Liver (tissue), 7 donors: ENCODE measurements at regions not wholly inside any gene's neighbourhood (a gene's known extent, or its start where the extent isn't known, plus 50 kb on each side); places are given as distances from the start of the nearest gene placed in this dataset.

Experiments
- DNase-seq: peaks from one replicate; pipeline ENCODE4 v3.0.0-alpha.2; 2017; ENCODE audit warnings: low spot score
- H3K27ac ChIP-seq, 2 donors: one replicate each; pipeline ENCODE4 v1.7.0; 2013; ENCODE audit warnings: inconsistent platforms in 2 of 2, low read length in 2 of 2, control low read depth in 1 of 2, low read depth in 1 of 2, mild to moderate bottlenecking in 1 of 2
- H3K27me3 ChIP-seq, 4 donors: one replicate each; pipeline versions ENCODE4 v1.6.1 to v1.7.0; 2013; ENCODE audit warnings: low read length in 3 of 4, inconsistent platforms in 1 of 4, mild to moderate bottlenecking in 1 of 4, moderate library complexity in 1 of 4; ENCODE audit not compliant: control insufficient read depth in 4 of 4, insufficient read depth in 4 of 4
- H3K36me3 ChIP-seq, 4 donors: one replicate each; pipeline versions ENCODE4 v1.6.1 to v1.7.0; 2013; ENCODE audit warnings: low read length in 3 of 4, mild to moderate bottlenecking in 3 of 4, low read depth in 1 of 4, moderate library complexity in 1 of 4; ENCODE audit not compliant: control insufficient read depth in 4 of 4, insufficient read depth in 3 of 4
- H3K4me1 ChIP-seq, 4 donors: one replicate each; pipeline versions ENCODE4 v1.6.1 to v1.7.0; 2013; ENCODE audit warnings: low read length in 3 of 4, mild to moderate bottlenecking in 3 of 4, moderate library complexity in 1 of 4; ENCODE audit not compliant: control insufficient read depth in 4 of 4, insufficient read depth in 4 of 4
- H3K4me3 ChIP-seq, 3 donors: one replicate each; pipeline versions ENCODE4 v1.6.1 to v1.7.0; 2013; ENCODE audit warnings: low read length in 3 of 3, control low read depth in 1 of 3, low read depth in 1 of 3, mild to moderate bottlenecking in 1 of 3
- H3K9ac ChIP-seq, 2 donors: one replicate each; pipeline ENCODE4 v1.7.0; 2013; ENCODE audit warnings: low read length in 2 of 2, mild to moderate bottlenecking in 2 of 2, moderate library complexity in 2 of 2, control low read depth in 1 of 2, low read depth in 1 of 2
- H3K9me3 ChIP-seq, 4 donors: one replicate each; pipeline versions ENCODE4 v1.6.1 to v1.7.0; 2013; ENCODE audit warnings: low read length in 3 of 4; ENCODE audit not compliant: control insufficient read depth in 4 of 4
- ATF3 ChIP-seq: IDR thresholded peaks from 2 replicates; pipeline ENCODE4 v1.6.1; 2016; ENCODE audit warnings: antibody characterized with exemption
- EGR1 ChIP-seq, 2 donors: IDR thresholded peaks; 2 replicates each; pipeline ENCODE4 v1.6.1; 2016 to 2018; ENCODE audit warnings: antibody characterized with exemption in 2 of 2, low read depth in 2 of 2
- FOXA1 ChIP-seq: IDR thresholded peaks from 2 replicates; pipeline ENCODE4 v1.6.1; 2016; ENCODE audit warnings: antibody characterized with exemption
- FOXA2 ChIP-seq: IDR thresholded peaks from 2 replicates; pipeline ENCODE4 v1.6.1; 2016; ENCODE audit warnings: antibody characterized with exemption
- GABPA ChIP-seq, 2 donors: IDR thresholded peaks in 1 of 2; conservative IDR thresholded peaks in 1 of 2; 2 replicates each; pipeline ENCODE4 v1.6.1; 2016; ENCODE audit warnings: antibody characterized with exemption in 2 of 2, mild to moderate bottlenecking in 1 of 2, moderate library complexity in 1 of 2
- HNF4A ChIP-seq, 2 donors: conservative IDR thresholded peaks; 2 replicates each; pipeline ENCODE4 v1.6.1; 2016; ENCODE audit warnings: antibody characterized with exemption in 2 of 2, mild to moderate bottlenecking in 2 of 2
- HNF4G ChIP-seq: IDR thresholded peaks from 2 replicates; pipeline ENCODE4 v1.6.1; 2016; ENCODE audit warnings: antibody characterized with exemption
- JUND ChIP-seq, 2 donors: IDR thresholded peaks; 2 replicates each; pipeline ENCODE4 v1.6.1; 2016; ENCODE audit warnings: antibody characterized with exemption in 2 of 2
- MAX ChIP-seq: IDR thresholded peaks from 2 replicates; pipeline ENCODE4 v1.6.1; 2016; ENCODE audit warnings: antibody characterized with exemption
- NR2F2 ChIP-seq: IDR thresholded peaks from 2 replicates; pipeline ENCODE4 v1.6.1; 2016; ENCODE audit warnings: antibody characterized with exemption
- REST ChIP-seq: IDR thresholded peaks from 2 replicates; pipeline ENCODE4 v1.6.1; 2016; ENCODE audit warnings: antibody characterized with exemption, mild to moderate bottlenecking
- RXRA ChIP-seq, 2 donors: IDR thresholded peaks; 2 replicates each; pipeline ENCODE4 v1.6.1; 2017 to 2018; ENCODE audit warnings: antibody characterized with exemption in 2 of 2, mild to moderate bottlenecking in 1 of 2
- SP1 ChIP-seq: IDR thresholded peaks from 2 replicates; pipeline ENCODE4 v1.6.1; 2018; ENCODE audit warnings: antibody characterized with exemption, mild to moderate bottlenecking
- TAF1 ChIP-seq: conservative IDR thresholded peaks from 2 replicates; pipeline ENCODE4 v1.6.1; 2016; ENCODE audit warnings: antibody characterized with exemption, mild to moderate bottlenecking
- YY1 ChIP-seq: IDR thresholded peaks from 2 replicates; pipeline ENCODE4 v1.6.1; 2016; ENCODE audit warnings: antibody characterized with exemption, mild to moderate bottlenecking
- ZBTB33 ChIP-seq: IDR thresholded peaks from 2 replicates; pipeline ENCODE4 v1.6.1; 2016; ENCODE audit warnings: antibody characterized with exemption
- WGBS: extraction: QIAGEN DNeasy Blood & Tissue Kit; methylation state at CpG from one replicate; pipeline ENCODE4 v1.1.7; 2013; 5-methylcytosine and 5-hydroxymethylcytosine counted together
- donor health status: healthy.
- donor health status: healthy.
- donor health status: healthy.
- donor health status: healthy.

GRCh38 chr5:2158109-2158508 lies 275.4 kb upstream of the IRX4 start:
- 75% methylated on average over 5 of the region's 5 CpGs for WGBS
- no peak overlapping the region for H3K27ac ChIP-seq
- no peak for DNase-seq
- H3K4me1 ChIP-seq: no peaks in the 10 kb centered on the region
- H3K9me3 ChIP-seq: no peaks in the 10 kb centered on the region
- no peak for TF ChIP-seq HNF4G
- TF ChIP-seq MAX: no peak
- TF ChIP-seq ZBTB33: no peak
- TF ChIP-seq GABPA (IDR thresholded peaks at IDR 0.05 in 1 of 2, conservative IDR thresholded peaks at IDR 0.05 in 1 of 2): no peak
- peaks cover 0 to 5% (median 0%) of the 10 kb centered on the region in 4 donors for H3K27me3 ChIP-seq
- H3K4me3 ChIP-seq: no peak overlapping the region
- no peak overlapping the region for H3K9ac ChIP-seq
- no peaks in the 10 kb centered on the region for H3K36me3 ChIP-seq

- H3K4me1 ChIP-seq: no peaks in the 10 kb centered on the region
- H3K9me3 ChIP-seq: no peaks in the 10 kb centered on the region
- no peak overlapping the region for H3K4me3 ChIP-seq
- no peak for DNase-seq
- peaks cover 0 to 5% (median 0%) of the 10 kb centered on the region in 4 donors for H3K27me3 ChIP-seq
- WGBS: 91% methylated on average over 9 of the region's 9 CpGs
- H3K27ac ChIP-seq: no peak overlapping the region
- TF ChIP-seq YY1 (no peak), HNF4A (conservative IDR thresholded peaks at IDR 0.05) (no peak), TAF1 (no peak), GABPA (IDR thresholded peaks at IDR 0.05 in 1 of 2, conservative IDR thresholded peaks at IDR 0.05 in 1 of 2) (no peak), RXRA (IDR thresholded peaks at IDR 0.05) (no peak), ATF3 (no peak), MAX (no peak)
- H3K36me3 ChIP-seq: no peaks in the 10 kb centered on the region
- H3K9ac ChIP-seq: no peak overlapping the region
Observed at GRCh38 chr5:2157372-2157771, 274.6 kb upstream of the IRX4 start.

- H3K4me3 ChIP-seq: no peak overlapping the region
- no peak overlapping the region for H3K27ac ChIP-seq
- no peaks in the 10 kb centered on the region for H3K36me3 ChIP-seq
- H3K9ac ChIP-seq: no peak overlapping the region
- WGBS: 86% methylated on average over 14 of the region's 14 CpGs
- DNase-seq: no peak
- H3K9me3 ChIP-seq: no peaks in the 10 kb centered on the region
- H3K4me1 ChIP-seq: no peaks in the 10 kb centered on the region
- peaks cover 0 to 5% (median 0%) of the 10 kb centered on the region in 4 donors for H3K27me3 ChIP-seq
- TF ChIP-seq FOXA2 (no peak), ZBTB33 (no peak), JUND (IDR thresholded peaks at IDR 0.05) (no peak), GABPA (IDR thresholded peaks at IDR 0.05 in 1 of 2, conservative IDR thresholded peaks at IDR 0.05 in 1 of 2) (no peak), REST (no peak), EGR1 (IDR thresholded peaks at IDR 0.05; ENCODE audit: low read depth in 2 of 2) (no peak), MAX (no peak), HNF4A (conservative IDR thresholded peaks at IDR 0.05) (no peak), HNF4G (no peak), TAF1 (no peak), NR2F2 (no peak), SP1 (no peak), ATF3 (no peak), FOXA1 (no peak), YY1 (no peak), RXRA (IDR thresholded peaks at IDR 0.05) (no peak)
Observed at GRCh38 chr5:2156358-2157059, 273.8 kb upstream of the IRX4 start.
